Mesothelial cell of epicardium (in vitro differentiated cells): ENCODE measurements at regions not wholly inside any gene's neighbourhood (a gene's known extent, or its start where the extent isn't known, plus 50 kb on each side); places are given as distances from the start of the nearest gene placed in this dataset.
"Not testable (repeated sequence)": the region's sequence is repeated elsewhere in the genome, so short reads cannot be mapped to it uniquely, and the experiment has no call there.

Source experiments
- DNase-seq, 2 experiments: peaks; one replicate each; pipeline ENCODE4 v3.0.0; 2021; ENCODE audit warnings: low spot score in 2 of 2; ENCODE audit not compliant: unreplicated experiment in 2 of 2
- H3K27ac Mint-ChIP-seq: 2 replicates; pipeline ENCODE4 v1.8.0; 2021; ENCODE audit warnings: mixed read lengths
- H3K27me3 Mint-ChIP-seq: 2 replicates; pipeline ENCODE4 v1.8.0; 2021; ENCODE audit warnings: low read depth, mixed read lengths
- H3K36me3 Mint-ChIP-seq: 2 replicates; pipeline ENCODE4 v1.8.0; 2021; ENCODE audit warnings: mixed read lengths
- H3K4me1 Mint-ChIP-seq: 2 replicates; pipeline ENCODE4 v1.8.0; 2021; ENCODE audit warnings: mixed read lengths
- H3K4me3 Mint-ChIP-seq: 2 replicates; pipeline ENCODE4 v1.8.0; 2021; ENCODE audit warnings: mild to moderate bottlenecking, moderate library complexity, mixed read lengths
- H3K9me3 Mint-ChIP-seq: 2 replicates; pipeline ENCODE4 v1.8.0; 2021; ENCODE audit warnings: mixed read lengths
- TF ChIP-seq, protein P1 (sequence below): fragments of 200-600 bp; sonication (generic); IDR thresholded peaks from one replicate; pipeline ENCODE4 v1.5.0; 2021; ENCODE audit warnings: antibody characterized with exemption; ENCODE audit not compliant: unreplicated experiment

- Mint-ChIP-seq H3K27ac (no peak overlapping the region), H3K9me3 (peaks cover 41% of the 10 kb centered on the region), H3K36me3 (peaks cover 10% of the 10 kb centered on the region), H3K4me1 (no peaks in the 10 kb centered on the region), H3K27me3 (no peaks in the 10 kb centered on the region), H3K4me3 (no peak overlapping the region)
- TF ChIP-seq, protein P1, sequence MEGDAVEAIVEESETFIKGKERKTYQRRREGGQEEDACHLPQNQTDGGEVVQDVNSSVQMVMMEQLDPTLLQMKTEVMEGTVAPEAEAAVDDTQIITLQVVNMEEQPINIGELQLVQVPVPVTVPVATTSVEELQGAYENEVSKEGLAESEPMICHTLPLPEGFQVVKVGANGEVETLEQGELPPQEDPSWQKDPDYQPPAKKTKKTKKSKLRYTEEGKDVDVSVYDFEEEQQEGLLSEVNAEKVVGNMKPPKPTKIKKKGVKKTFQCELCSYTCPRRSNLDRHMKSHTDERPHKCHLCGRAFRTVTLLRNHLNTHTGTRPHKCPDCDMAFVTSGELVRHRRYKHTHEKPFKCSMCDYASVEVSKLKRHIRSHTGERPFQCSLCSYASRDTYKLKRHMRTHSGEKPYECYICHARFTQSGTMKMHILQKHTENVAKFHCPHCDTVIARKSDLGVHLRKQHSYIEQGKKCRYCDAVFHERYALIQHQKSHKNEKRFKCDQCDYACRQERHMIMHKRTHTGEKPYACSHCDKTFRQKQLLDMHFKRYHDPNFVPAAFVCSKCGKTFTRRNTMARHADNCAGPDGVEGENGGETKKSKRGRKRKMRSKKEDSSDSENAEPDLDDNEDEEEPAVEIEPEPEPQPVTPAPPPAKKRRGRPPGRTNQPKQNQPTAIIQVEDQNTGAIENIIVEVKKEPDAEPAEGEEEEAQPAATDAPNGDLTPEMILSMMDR = no peak
- DNase-seq = no peak
Measured at GRCh38 chr9:7432989-7433388, 366.6 kb downstream of the DMAC1 start.

GRCh38 chr9:7417397-7417796, 382.2 kb downstream of the DMAC1 start:
- not testable (repeated sequence) for H3K4me3 Mint-ChIP-seq, DNase-seq, H3K27ac Mint-ChIP-seq, H3K4me1 Mint-ChIP-seq, H3K36me3 Mint-ChIP-seq, H3K27me3 Mint-ChIP-seq
- H3K9me3 Mint-ChIP-seq = peaks cover 44% of the 10 kb centered on the region

- TF ChIP-seq, protein P1 = no peak
- H3K4me3 Mint-ChIP-seq = no peak overlapping the region
- peaks cover 44% of the 10 kb centered on the region for H3K9me3 Mint-ChIP-seq
- no peak overlapping the region for H3K27ac Mint-ChIP-seq
- H3K4me1 Mint-ChIP-seq = peaks cover 2% of the 10 kb centered on the region
- no peaks in the 10 kb centered on the region for H3K27me3 Mint-ChIP-seq
- DNase-seq = no peak
- peaks cover 7% of the 10 kb centered on the region for H3K36me3 Mint-ChIP-seq
Measured at GRCh38 chr9:7415836-7416235, 383.7 kb downstream of the DMAC1 start.

DNA sequence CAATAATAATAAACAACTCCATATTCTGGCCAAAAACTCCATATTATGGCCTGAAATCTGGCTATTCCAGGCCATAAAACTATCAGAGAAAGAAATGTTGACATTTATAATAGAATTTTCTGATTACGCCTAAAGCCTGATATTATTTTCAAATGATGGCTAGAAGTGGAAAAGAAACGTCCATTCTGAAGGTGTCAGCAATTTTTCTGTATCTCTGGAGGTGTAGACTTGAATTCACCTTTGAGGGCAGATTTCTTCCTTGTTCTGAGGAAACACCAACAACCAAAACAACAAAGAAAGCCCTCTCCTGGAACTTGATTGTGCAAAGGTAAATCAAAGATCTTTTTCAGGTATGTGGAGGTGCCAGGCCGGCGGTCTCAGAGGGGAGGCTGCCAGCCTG, 390.7 kb downstream of the DMAC1 start:
- H3K36me3 Mint-ChIP-seq = peaks cover 7% of the 10 kb centered on the region
- TF ChIP-seq, protein P1 = no peak
- H3K27me3 Mint-ChIP-seq = no peaks in the 10 kb centered on the region
- no peak overlapping the region for H3K4me3 Mint-ChIP-seq
- peaks cover 4% of the 10 kb centered on the region for H3K4me1 Mint-ChIP-seq
- no peak overlapping the region for H3K27ac Mint-ChIP-seq
- DNase-seq = no peak
- peaks cover 37% of the 10 kb centered on the region for H3K9me3 Mint-ChIP-seq

DNA sequence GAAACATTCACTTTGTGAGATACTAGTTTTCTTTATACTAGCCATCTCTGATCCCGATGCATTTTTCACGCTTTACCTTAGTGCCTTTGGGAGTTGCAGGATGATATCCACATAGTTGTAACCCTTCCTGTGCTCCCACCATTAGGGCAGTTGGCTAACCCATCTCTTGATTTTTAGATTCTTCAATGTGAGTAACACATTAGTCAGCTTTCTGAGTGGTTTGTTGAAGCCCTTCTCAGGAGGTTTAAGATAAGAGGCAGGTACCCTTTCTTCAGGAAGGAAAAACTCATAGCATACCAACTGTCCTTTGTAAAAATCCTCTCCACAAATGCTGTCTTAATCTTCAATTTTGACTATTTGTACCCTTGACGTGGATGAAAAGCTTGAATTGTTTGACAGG, 392.3 kb downstream of the DMAC1 start:
- Mint-ChIP-seq H3K27me3 (no peaks in the 10 kb centered on the region), H3K36me3 (peaks cover 3% of the 10 kb centered on the region), H3K27ac (no peak overlapping the region), H3K4me1 (peaks cover 17% of the 10 kb centered on the region), H3K9me3 (peaks cover 25% of the 10 kb centered on the region), H3K4me3 (no peak overlapping the region)
- TF ChIP-seq, protein P1 = no peak
- DNase-seq = no peak

GRCh38 chr9:7405924-7406604, 393.5 kb downstream of the DMAC1 start:
- Mint-ChIP-seq H3K9me3 (peaks cover 19% of the 10 kb centered on the region), H3K4me3 (no peak overlapping the region), H3K27me3 (no peaks in the 10 kb centered on the region), H3K27ac (no peak overlapping the region), H3K36me3 (no peaks in the 10 kb centered on the region), H3K4me1 (peaks cover 27% of the 10 kb centered on the region)
- no peak for DNase-seq
- TF ChIP-seq, protein P1 = no peak
